ENCODE measurements at regions not wholly inside any gene's neighbourhood (a gene's known extent, or its start where the extent isn't known, plus 50 kb on each side); places are given as distances from the start of the nearest gene placed in this dataset.
A peak's percentile ranks its signal among the peaks of the same experiment; 100 is the strongest.

DNA sequence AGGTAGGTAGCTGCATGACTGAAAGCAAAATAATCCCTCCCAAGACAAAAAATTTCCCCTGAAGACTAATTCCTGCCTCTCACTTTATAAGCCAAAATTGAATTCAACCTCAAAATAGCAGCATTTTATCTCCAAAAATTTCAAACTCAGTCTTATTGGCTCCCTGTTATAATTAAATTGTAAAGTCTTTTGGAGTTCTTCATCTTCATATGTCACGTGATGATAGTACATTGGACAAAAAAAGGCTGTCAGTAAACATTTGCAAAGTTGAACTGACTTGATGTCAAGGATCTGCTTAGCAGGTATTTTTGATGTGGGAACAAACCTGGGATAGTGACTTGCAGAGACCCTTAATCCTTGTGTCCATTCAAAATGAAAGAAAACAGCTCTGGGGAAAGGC, 98.4 kb upstream of the SPRED1 start:
- Histone ChIP-seq H3K4me2 (no peak overlapping the region), H3K27ac (no peak overlapping the region), H3K4me1 (no peaks in the 10 kb centered on the region), H3K4me3 (no peak overlapping the region), H3K9me3 (peaks cover 4% of the 10 kb centered on the region; the same call in 2 of the 3 replicates)
- FAIRE-seq: no peak
- DNase-seq (ENCODE audit: low read depth in 1 of 2, low spot score in 1 of 2): no peak
- POLR2A ChIA-PET: no interaction called here
- ATAC-seq: no peak
- TF ChIP-seq, protein P1, sequence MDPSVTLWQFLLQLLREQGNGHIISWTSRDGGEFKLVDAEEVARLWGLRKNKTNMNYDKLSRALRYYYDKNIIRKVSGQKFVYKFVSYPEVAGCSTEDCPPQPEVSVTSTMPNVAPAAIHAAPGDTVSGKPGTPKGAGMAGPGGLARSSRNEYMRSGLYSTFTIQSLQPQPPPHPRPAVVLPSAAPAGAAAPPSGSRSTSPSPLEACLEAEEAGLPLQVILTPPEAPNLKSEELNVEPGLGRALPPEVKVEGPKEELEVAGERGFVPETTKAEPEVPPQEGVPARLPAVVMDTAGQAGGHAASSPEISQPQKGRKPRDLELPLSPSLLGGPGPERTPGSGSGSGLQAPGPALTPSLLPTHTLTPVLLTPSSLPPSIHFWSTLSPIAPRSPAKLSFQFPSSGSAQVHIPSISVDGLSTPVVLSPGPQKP (IDR thresholded peaks at IDR 0.05; ENCODE audit: low read depth, low read length): no peak
- TF ChIP-seq, protein P2, sequence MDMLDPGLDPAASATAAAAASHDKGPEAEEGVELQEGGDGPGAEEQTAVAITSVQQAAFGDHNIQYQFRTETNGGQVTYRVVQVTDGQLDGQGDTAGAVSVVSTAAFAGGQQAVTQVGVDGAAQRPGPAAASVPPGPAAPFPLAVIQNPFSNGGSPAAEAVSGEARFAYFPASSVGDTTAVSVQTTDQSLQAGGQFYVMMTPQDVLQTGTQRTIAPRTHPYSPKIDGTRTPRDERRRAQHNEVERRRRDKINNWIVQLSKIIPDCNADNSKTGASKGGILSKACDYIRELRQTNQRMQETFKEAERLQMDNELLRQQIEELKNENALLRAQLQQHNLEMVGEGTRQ (IDR thresholded peaks at IDR 0.05): no peak
- TF ChIP-seq KDM1A (IDR thresholded peaks at IDR 0.05; ENCODE audit: low read depth): no peak
- WGBS (ENCODE audit: missing lambda C conversion rate): 29% methylated on average over 1 of the region's 1 CpG
- CTCF ChIA-PET: interaction anchor here (1.4 kb wide), 1 partner anchor 236 kb away, joined by 3 read pairs; no protein-coding TSS in a partner anchor

DNA sequence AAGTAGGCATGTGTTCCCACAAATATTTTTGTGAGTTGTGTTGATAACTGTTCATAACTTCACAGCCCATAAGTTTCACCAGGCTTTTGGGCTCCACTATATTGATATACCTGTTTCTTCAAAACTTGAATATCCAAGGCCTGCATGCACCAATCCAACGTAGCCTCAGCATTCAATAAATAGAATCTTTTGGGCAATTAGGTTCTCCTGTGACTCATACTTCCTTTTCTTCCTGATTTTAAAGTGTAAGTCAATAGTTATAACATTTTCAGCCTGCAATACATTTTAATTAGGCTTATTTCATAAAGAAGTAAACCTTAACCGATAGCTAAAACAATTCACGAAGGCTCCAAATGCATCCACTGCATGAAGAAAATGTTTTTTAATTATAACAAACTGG, 97.8 kb upstream of the SPRED1 start:
- FAIRE-seq: no peak
- H3K4me2 ChIP-seq: no peak overlapping the region
- CTCF ChIA-PET: interaction anchor here (1.3 to 1.4 kb wide), 2 partner anchors 9 to 235 kb away, joined by 3 to 4 read pairs; no protein-coding TSS in a partner anchor
- H3K27ac ChIP-seq: no peak overlapping the region
- 41% methylated on average over 3 of the region's 3 CpGs for WGBS (ENCODE audit: missing lambda C conversion rate)
- POLR2A ChIA-PET: no interaction called here
- H3K4me3 ChIP-seq: no peak overlapping the region
- H3K9me3 ChIP-seq: peaks cover 4% of the 10 kb centered on the region; the same call in 2 of the 3 replicates
- TF ChIP-seq, protein P3, sequence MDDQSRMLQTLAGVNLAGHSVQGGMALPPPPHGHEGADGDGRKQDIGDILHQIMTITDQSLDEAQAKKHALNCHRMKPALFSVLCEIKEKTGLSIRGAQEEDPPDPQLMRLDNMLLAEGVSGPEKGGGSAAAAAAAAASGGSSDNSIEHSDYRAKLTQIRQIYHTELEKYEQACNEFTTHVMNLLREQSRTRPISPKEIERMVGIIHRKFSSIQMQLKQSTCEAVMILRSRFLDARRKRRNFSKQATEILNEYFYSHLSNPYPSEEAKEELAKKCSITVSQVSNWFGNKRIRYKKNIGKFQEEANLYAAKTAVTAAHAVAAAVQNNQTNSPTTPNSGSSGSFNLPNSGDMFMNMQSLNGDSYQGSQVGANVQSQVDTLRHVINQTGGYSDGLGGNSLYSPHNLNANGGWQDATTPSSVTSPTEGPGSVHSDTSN (IDR thresholded peaks at IDR 0.05): no peak
- no peak for TF ChIP-seq RARB (CRISPR knock-in tag; IDR thresholded peaks at IDR 0.05)
- no peak for TF ChIP-seq ESRRA (IDR thresholded peaks at IDR 0.05; ENCODE audit: borderline replicate concordance, low read length)
- TF ChIP-seq HEYL (CRISPR knock-in tag; IDR thresholded peaks at IDR 0.05): no peak
- H3K4me1 ChIP-seq: no peaks in the 10 kb centered on the region
- ATAC-seq: no peak
- DNase-seq (ENCODE audit: low read depth in 1 of 2, low spot score in 1 of 2): no peak

DNA sequence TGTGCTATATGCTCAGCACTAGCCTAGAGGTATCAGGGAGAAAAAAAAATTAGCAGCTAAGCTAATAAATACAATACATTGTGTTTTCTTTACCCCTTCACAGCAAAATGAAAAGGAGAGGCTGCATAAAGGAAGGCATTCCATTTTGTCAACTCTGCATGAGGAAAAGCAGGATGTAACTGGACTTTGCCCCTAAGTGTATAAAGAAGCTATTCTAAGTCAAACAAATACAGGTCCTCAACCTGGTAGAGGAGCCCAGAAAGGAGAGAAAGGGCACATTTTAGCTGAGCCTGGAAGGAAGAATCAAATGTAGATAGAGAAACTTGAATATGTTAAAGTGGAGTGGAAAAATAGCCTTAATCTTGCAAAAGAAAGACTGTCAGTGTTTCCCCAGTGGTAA, 89.0 kb upstream of the SPRED1 start:
- H3K9me3 ChIP-seq: no peaks in the 10 kb centered on the region
- POLR2A ChIA-PET: no interaction called here
- no peak overlapping the region for H3K27ac ChIP-seq
- TF ChIP-seq, protein P4, sequence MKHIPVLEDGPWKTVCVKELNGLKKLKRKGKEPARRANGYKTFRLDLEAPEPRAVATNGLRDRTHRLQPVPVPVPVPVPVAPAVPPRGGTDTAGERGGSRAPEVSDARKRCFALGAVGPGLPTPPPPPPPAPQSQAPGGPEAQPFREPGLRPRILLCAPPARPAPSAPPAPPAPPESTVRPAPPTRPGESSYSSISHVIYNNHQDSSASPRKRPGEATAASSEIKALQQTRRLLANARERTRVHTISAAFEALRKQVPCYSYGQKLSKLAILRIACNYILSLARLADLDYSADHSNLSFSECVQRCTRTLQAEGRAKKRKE (CRISPR knock-in tag; IDR thresholded peaks at IDR 0.05; ENCODE audit: low read depth): no peak
- TF ChIP-seq ZC3H11A (IDR thresholded peaks at IDR 0.05): no peak
- no peak for TF ChIP-seq ZSCAN20 (CRISPR knock-in tag; IDR thresholded peaks at IDR 0.05)
- TF ChIP-seq HOXB13 (CRISPR knock-in tag; IDR thresholded peaks at IDR 0.05; ENCODE audit: low read depth): no peak
- no peak for TF ChIP-seq EHMT2 (IDR thresholded peaks at IDR 0.05; ENCODE audit: low read depth)
- no peak for TF ChIP-seq NFE2L2 (conservative IDR thresholded peaks at IDR 0.05; ENCODE audit: low read length)
- DNase-seq (ENCODE audit: low read depth in 1 of 2, low spot score in 1 of 2) (no peak), FAIRE-seq (no peak), ATAC-seq (no peak)
- CTCF ChIA-PET: interaction anchor here (1.7 kb wide), 1 partner anchor 8 kb away, joined by 4 read pairs; no protein-coding TSS in a partner anchor
- peak overlapping the region; percentile 38; the same call in 2 of the 3 replicates for H3K4me2 ChIP-seq
- peaks cover 5% of the 10 kb centered on the region; the same call in 1 of the 3 replicates for H3K4me1 ChIP-seq
- H3K4me3 ChIP-seq: no peak overlapping the region

DNA sequence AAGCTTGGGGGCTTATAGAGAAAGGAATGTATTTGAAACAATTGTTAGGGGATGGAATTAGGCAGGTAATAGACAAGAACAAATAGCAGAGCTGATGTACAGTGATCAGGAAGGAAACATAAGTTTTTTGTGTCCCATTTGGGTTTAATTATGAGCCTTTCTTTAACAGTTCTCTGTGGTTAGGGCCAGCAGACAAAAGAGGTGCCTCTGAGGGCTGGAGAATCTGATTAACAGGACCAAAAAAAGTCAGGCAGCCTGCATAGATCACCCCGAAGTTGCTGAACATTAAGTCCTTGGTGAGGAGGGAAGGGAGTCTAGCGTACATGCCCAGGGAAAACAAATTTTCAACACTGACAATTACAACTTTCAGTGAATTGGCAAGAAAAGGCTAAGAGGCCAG, 88.6 kb upstream of the SPRED1 start:
- 28% methylated on average over 2 of the region's 2 CpGs for WGBS (ENCODE audit: missing lambda C conversion rate)
- Histone ChIP-seq H3K4me3 (no peak overlapping the region), H3K27ac (no peak overlapping the region), H3K4me1 (peaks cover 5% of the 10 kb centered on the region; the same call in 1 of the 3 replicates), H3K4me2 (peak overlapping the region; percentile 38; the same call in 2 of the 3 replicates), H3K9me3 (no peaks in the 10 kb centered on the region)
- no peak for DNase-seq (ENCODE audit: low read depth in 1 of 2, low spot score in 1 of 2)
- FAIRE-seq: no peak
- POLR2A ChIA-PET: no interaction called here
- TF ChIP-seq, protein P5, sequence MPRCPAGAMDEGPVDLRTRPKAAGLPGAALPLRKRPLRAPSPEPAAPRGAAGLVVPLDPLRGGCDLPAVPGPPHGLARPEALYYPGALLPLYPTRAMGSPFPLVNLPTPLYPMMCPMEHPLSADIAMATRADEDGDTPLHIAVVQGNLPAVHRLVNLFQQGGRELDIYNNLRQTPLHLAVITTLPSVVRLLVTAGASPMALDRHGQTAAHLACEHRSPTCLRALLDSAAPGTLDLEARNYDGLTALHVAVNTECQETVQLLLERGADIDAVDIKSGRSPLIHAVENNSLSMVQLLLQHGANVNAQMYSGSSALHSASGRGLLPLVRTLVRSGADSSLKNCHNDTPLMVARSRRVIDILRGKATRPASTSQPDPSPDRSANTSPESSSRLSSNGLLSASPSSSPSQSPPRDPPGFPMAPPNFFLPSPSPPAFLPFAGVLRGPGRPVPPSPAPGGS (IDR thresholded peaks at IDR 0.05): no peak
- TF ChIP-seq POLR2A (IDR thresholded peaks at IDR 0.05; ENCODE audit: low read length): no peak
- no peak for TF ChIP-seq MAZ (IDR thresholded peaks at IDR 0.05; ENCODE audit: borderline replicate concordance, low read depth, low read length)
- no peak for TF ChIP-seq JUNB (IDR thresholded peaks at IDR 0.05)
- TF ChIP-seq FOXS1 (CRISPR knock-in tag; IDR thresholded peaks at IDR 0.05): no peak
- TF ChIP-seq HEYL (CRISPR knock-in tag; IDR thresholded peaks at IDR 0.05): no peak
- no peak for TF ChIP-seq GATA3 (IDR thresholded peaks at IDR 0.05; ENCODE audit: borderline replicate concordance)
- no peak for ATAC-seq
- CTCF ChIA-PET: interaction anchor here (1.7 kb wide), 1 partner anchor 9 kb away, joined by 4 read pairs; no protein-coding TSS in a partner anchor
